DND-41 (cell line): ENCODE measurements at regions not wholly inside any gene's neighbourhood (a gene's known extent, or its start where the extent isn't known, plus 50 kb on each side); places are given as distances from the start of the nearest gene placed in this dataset.

Experiments used
- ATAC-seq: fragments of 200-7000 bp; cut with Tn5 transposase; 3 replicates; pipeline ENCODE4 v1.9.1; 2021; ENCODE audit warnings: low read depth; ENCODE audit not compliant: insufficient read depth
- DNase-seq: peaks from one replicate; pipeline ENCODE4 v3.0.0-alpha.2; 2020
- H2AFZ ChIP-seq: 2 replicates; pipeline ENCODE4 v1.6.0; 2012; ENCODE audit warnings: low read depth, low read length
- H3K27ac ChIP-seq: 2 replicates; pipeline ENCODE4 v1.5.1; 2012; ENCODE audit warnings: low read length, inconsistent platforms
- H3K27me3 ChIP-seq: fragments of 200-600 bp; sonication (generic); 2 replicates; pipeline ENCODE4 v1.6.0; 2012; ENCODE audit warnings: low read length, mild to moderate bottlenecking, inconsistent platforms; ENCODE audit not compliant: insufficient read depth, poor library complexity
- H3K36me3 ChIP-seq: 2 replicates; pipeline ENCODE4 v1.5.1; 2012; ENCODE audit warnings: low read length, inconsistent platforms; ENCODE audit not compliant: insufficient read depth
- H3K4me1 ChIP-seq: 2 replicates; pipeline ENCODE4 v1.5.1; 2012; ENCODE audit warnings: mild to moderate bottlenecking, low read length; ENCODE audit not compliant: insufficient read depth
- H3K4me2 ChIP-seq: 2 replicates; pipeline ENCODE4 v1.6.0; 2012; ENCODE audit warnings: mild to moderate bottlenecking, moderate library complexity, low read length, inconsistent platforms; ENCODE audit not compliant: insufficient read depth
- H3K4me3 ChIP-seq, 2 experiments: fragments of 200-600 bp in 1 of 2; shearing (Covaris generic) in 1 of 2; 2 replicates each; pipeline ENCODE4 v1.5.1; 2012 to 2016; ENCODE audit warnings: inconsistent platforms in 2 of 2, low read length in 2 of 2, mild to moderate bottlenecking in 2 of 2, low read depth in 1 of 2, moderate library complexity in 1 of 2
- H3K79me2 ChIP-seq: 2 replicates; pipeline ENCODE4 v1.6.0; 2012; ENCODE audit warnings: low read length, inconsistent platforms; ENCODE audit not compliant: insufficient read depth
- H3K9ac ChIP-seq: 2 replicates; pipeline ENCODE4 v1.6.0; 2012; ENCODE audit warnings: low read depth, mild to moderate bottlenecking, inconsistent platforms, low read length, moderate library complexity
- H3K9me3 ChIP-seq: 2 replicates; pipeline ENCODE4 v1.5.1; 2012; ENCODE audit warnings: low read length, moderate library complexity, mild to moderate bottlenecking, inconsistent platforms; ENCODE audit not compliant: insufficient read depth, severe bottlenecking
- H4K20me1 ChIP-seq: 2 replicates; pipeline ENCODE4 v1.6.0; 2012; ENCODE audit warnings: low read length; ENCODE audit not compliant: insufficient read depth
- CTCF ChIP-seq: IDR thresholded peaks from 2 replicates; pipeline ENCODE4 v1.5.1; 2012; ENCODE audit warnings: borderline replicate concordance, low read length, moderate library complexity, mild to moderate bottlenecking; ENCODE audit not compliant: poor library complexity, severe bottlenecking; ENCODE audit errors: extremely low read depth
- EZH2 ChIP-seq: IDR thresholded peaks from 3 replicates; pipeline ENCODE4 v1.6.1; 2012; ENCODE audit warnings: borderline replicate concordance, low read depth, mild to moderate bottlenecking, moderate library complexity, low read length, inconsistent platforms; ENCODE audit not compliant: severe bottlenecking

DNA sequence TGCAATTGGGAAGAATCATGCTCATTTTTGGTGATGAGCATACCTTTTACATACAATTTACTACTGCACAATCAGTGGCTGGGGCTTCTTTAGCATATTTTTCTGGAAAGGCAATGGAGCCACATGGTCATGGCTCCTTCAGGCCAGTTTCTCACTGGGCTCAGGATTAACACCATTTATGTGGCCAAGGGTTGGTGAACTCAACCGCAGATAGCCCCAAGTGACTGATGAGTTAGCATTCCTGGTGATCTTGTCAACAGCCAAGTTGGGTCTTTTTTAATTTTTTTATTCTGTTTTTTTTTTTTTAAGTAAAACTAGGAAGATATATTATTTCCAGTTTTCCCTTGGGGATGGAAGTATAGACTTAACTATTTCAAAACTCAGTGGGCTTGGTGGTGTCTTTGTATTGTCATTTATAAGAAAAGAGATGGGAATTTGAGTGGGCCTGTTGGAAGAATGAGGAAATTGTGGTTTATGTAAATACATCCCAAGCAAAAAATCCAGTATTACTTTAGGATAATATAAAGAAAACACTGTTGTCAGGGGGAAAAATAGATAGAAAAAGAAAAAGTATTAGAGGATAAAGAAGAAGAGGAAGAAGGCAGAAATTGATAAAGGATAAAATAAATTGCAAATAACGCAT, 397.4 kb downstream of the MAFB start:
- ATAC-seq = no peak
- no peak overlapping the region for H2AFZ ChIP-seq
- H3K4me1 ChIP-seq = no peaks in the 10 kb centered on the region
- no peak overlapping the region for H3K27ac ChIP-seq
- no peak overlapping the region for H3K9ac ChIP-seq
- H4K20me1 ChIP-seq = no peaks in the 10 kb centered on the region
- H3K36me3 ChIP-seq = no peaks in the 10 kb centered on the region
- TF ChIP-seq EZH2 (no peak), CTCF (no peak)
- no peak overlapping the region for H3K4me3 ChIP-seq
- no peak for DNase-seq
- no peaks in the 10 kb centered on the region for H3K79me2 ChIP-seq
- no peak overlapping the region for H3K4me2 ChIP-seq
- no peaks in the 10 kb centered on the region for H3K9me3 ChIP-seq
- H3K27me3 ChIP-seq = peaks cover 3% of the 10 kb centered on the region

DNA sequence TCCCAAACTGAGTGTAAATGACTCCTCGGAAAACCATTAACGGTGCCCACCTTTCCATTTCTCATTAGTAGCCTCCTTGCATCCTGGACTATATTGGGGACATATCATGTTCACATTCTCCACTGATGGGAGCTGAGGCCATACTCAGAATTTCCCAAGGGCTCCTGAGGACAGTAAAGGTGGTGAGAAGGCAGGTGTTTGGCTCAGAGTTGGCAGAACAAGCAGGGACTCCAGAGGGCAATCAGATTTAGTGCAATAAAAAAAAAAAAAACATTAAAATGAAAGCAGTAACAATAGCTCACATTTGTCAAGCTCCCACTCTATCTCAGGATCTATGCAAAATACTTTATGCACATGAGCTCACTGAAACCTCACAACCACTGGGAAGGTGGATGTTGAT, 401.4 kb downstream of the MAFB start:
- no peak overlapping the region for H3K4me2 ChIP-seq
- ATAC-seq (no peak), DNase-seq (no peak)
- H3K9ac ChIP-seq = no peak overlapping the region
- H3K36me3 ChIP-seq = no peaks in the 10 kb centered on the region
- no peak overlapping the region for H3K4me3 ChIP-seq
- H3K79me2 ChIP-seq = no peaks in the 10 kb centered on the region
- H4K20me1 ChIP-seq = no peaks in the 10 kb centered on the region
- no peak overlapping the region for H3K27ac ChIP-seq
- peaks cover 3% of the 10 kb centered on the region for H3K27me3 ChIP-seq
- H3K9me3 ChIP-seq = no peaks in the 10 kb centered on the region
- no peak overlapping the region for H2AFZ ChIP-seq
- H3K4me1 ChIP-seq = no peaks in the 10 kb centered on the region
- TF ChIP-seq CTCF = no peak
- TF ChIP-seq EZH2 = no peak

GRCh38 chr20:40286975-40287531, 402.0 kb downstream of the MAFB start:
- DNase-seq = no peak
- peaks cover 3% of the 10 kb centered on the region for H3K27me3 ChIP-seq
- H3K36me3 ChIP-seq = no peaks in the 10 kb centered on the region
- TF ChIP-seq CTCF (no peak), EZH2 (no peak)
- ATAC-seq = no peak
- H3K4me2 ChIP-seq = no peak overlapping the region
- H2AFZ ChIP-seq = no peak overlapping the region
- H3K9me3 ChIP-seq = no peaks in the 10 kb centered on the region
- no peak overlapping the region for H3K27ac ChIP-seq
- no peaks in the 10 kb centered on the region for H4K20me1 ChIP-seq
- H3K79me2 ChIP-seq = no peaks in the 10 kb centered on the region
- no peak overlapping the region for H3K9ac ChIP-seq
- no peak overlapping the region for H3K4me3 ChIP-seq
- no peaks in the 10 kb centered on the region for H3K4me1 ChIP-seq

DNA sequence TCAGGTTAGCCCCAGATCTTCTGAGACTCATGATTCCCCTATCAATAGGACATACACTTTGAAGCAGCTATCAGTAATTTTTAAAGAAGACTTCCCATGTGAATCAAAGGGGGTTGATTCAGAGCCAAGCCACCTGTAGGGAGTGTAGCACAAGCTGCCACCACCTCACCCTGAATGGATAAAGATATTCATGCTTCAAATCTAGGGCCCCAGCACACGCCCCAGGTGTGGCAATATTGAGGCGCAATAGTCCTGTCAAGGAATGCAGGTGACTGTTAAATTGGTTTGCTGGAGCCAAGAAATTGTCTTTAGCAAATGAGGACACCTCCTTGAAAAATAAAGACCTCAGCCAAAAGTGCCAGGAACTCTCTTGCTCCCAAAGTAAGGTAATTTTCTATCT, 404.4 kb downstream of the MAFB start:
- Histone ChIP-seq H3K27ac (no peak overlapping the region), H3K4me2 (no peak overlapping the region), H3K79me2 (no peaks in the 10 kb centered on the region), H4K20me1 (no peaks in the 10 kb centered on the region), H3K4me3 (no peak overlapping the region), H3K9me3 (no peaks in the 10 kb centered on the region), H2AFZ (no peak overlapping the region), H3K4me1 (no peaks in the 10 kb centered on the region), H3K27me3 (no peaks in the 10 kb centered on the region), H3K9ac (no peak overlapping the region), H3K36me3 (no peaks in the 10 kb centered on the region)
- TF ChIP-seq EZH2 = no peak
- TF ChIP-seq CTCF = no peak
- ATAC-seq (no peak), DNase-seq (no peak)
